CD4-positive, alpha-beta T cell treated with Interleukin-15 for 1 hour (primary cell): ENCODE measurements at regions not wholly inside any gene's neighbourhood (a gene's known extent, or its start where the extent isn't known, plus 50 kb on each side); places are given as distances from the start of the nearest gene placed in this dataset.

Source experiments
- DNase-seq: peaks from one replicate; pipeline ENCODE4 v3.0.0-alpha.2; 2020

DNA sequence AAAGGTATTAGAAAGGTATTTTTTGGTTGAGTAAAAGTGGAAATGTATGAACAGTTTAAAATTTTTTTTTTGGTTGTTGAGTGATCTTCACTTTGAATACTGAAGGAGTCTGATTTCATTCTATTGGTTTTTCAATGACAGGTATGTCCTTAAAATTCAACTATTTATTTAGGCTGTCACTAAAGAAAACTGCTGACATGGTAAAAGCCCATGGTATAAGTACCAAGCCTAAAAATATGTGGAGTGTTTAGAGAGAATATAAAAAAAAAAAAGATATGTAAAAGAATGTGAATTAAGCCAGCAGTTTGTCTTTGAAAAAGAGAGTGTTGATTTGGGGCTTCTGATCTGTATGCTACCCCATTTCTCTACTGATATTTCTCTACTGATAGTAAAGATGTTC lies 90.3 kb upstream of the SUCLG2 start:
- DNase-seq: no peak

DNA sequence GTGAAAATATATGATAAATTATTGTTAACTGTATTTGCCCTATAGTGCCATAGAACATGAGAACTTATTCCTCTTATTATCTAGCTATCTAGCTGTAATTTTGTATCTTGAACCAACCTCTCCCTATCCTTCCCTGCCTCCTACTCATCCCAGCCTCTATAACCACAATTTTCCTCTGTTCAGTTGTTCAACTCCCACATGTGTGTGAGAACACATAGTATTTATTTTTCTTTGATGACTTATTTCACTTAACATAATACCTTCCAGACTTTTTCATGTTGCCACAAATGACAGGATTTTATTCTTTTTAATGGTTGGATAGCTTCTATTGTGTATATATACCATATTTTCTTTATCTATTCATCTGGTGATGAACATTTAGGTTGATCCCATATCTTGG lies 85.4 kb upstream of the SUCLG2 start:
- no peak for DNase-seq

DNA sequence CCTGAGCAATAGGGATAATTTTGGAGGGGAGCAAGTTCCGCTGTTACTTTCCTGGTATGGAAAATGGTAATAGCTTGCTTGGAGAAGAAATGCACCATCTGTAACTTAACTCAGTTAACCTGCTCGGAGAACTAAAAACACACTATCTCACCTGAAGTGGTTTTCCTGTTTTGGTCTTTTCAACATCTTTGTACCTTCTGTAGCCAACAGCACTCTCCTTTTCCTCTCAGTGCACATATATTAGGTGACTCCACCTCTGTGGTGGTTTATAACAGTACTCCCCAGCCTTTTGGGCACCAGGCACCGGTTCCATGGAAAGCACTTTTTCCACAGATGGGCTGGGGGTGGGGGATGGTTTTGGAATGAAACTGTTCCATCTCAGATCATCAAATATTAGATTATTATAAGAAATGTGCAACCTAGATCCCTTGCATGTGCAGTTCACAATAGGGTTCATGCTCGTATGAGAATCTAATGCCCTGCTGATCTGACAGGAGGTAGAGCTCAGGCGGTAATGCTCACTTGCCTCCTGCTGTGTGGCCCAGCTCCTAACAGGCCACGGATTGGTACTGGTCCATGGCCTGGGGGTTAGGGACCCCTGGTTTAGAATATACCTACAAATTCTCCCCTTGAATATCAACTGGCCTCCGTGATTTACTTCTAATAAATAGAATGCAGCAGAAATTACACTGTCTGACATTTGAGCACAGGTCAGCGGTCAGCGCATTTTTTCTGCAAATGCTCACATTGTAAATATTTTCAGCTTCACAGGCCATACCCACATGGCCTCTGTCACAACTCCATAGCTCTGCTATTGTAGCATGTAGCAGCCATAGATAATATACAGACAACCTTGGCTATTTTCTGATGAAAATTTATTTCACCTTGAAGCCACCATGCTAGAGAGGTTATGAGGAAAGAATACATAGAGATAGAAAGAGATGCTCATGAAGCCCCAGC lies 83.8 kb upstream of the SUCLG2 start:
- no peak for DNase-seq

DNA sequence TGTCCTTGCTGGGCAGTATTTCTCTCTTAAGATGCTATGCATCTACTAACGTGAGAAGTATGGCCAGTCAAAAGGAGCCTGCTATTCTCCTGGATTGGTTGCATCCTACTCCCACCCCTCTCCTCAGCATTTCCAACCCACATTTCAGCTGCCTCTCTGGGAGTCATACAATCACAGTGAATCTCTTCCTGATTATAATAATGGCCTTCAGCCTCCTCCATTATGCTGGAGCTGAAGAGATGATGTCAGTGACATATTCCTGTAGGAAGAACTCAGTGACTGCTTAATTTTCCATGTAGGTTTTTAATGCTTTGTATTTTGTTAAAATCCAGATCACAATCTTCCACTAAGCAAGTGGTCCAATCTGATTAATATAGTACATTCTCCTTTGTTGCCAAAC lies 82.7 kb upstream of the SUCLG2 start:
- DNase-seq: no peak

DNA sequence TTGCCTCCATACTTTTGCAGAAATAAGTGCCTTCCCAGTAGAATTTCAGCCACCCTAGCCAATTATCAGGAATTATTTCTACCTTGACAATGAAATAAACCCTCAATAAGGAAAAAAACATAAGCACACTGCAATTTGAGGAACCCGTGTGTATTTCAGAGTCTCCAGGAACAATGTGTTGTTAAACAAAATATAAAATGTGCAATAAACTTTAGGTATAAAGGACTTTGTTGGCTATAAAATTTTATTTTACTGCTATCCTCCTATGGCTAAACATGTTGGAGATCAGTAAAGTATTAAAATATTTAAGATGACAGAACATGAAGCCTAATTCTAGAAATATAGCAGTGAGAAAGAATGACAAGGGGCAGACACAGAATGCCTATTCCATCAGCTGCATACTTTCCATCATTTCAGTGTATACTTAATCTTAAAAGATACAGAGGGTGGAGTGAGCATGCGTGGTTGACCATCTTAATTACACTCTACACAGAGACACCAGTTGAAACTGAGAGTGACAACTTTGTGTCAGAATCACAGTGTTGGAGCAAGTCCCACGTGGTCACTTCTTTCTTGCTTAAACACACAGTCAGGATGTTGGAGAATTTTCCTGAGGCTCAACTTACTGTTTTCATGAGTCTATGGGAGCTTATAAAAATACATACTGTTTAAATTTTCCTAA lies 79.0 kb upstream of the SUCLG2 start:
- DNase-seq: no peak

DNA sequence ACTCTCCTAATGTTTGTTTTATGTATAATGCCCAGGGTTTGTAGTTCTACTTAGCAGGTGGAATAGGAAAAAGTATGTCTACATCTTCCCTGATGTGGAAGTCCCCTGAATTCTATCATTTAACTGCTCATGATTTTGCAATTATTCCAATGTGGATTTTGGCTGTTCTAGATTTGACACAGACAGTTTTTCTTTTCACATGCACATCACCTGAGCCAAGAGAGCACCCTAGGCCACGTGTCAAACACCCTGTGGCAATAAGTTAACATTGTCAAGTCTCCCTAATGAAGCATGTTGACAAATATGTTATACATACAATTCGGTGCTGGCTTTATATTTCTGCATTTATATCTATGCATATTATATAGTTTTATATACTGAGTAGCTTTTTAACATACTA lies 70.0 kb upstream of the SUCLG2 start:
- no peak for DNase-seq

DNA sequence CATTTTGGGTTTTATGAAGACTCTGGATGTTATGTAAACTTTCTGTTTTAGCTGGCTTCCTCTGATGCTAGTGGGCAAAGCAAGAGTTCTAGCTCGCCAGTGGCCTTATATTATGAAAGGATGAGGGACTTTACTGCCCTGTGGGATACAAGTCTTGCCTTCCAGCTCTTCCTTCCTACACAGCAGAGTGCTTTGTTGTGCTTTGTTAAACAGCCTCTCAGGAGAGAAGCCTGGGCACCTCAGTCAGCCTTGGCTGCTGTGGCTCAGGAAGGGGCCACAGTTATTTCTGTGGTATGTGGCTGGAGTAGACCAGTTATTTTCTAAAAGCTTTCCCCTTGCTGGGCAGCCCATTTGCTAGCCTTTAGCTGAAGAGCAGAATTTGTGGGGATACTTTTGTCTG lies 69.5 kb upstream of the SUCLG2 start:
- no peak for DNase-seq

DNA sequence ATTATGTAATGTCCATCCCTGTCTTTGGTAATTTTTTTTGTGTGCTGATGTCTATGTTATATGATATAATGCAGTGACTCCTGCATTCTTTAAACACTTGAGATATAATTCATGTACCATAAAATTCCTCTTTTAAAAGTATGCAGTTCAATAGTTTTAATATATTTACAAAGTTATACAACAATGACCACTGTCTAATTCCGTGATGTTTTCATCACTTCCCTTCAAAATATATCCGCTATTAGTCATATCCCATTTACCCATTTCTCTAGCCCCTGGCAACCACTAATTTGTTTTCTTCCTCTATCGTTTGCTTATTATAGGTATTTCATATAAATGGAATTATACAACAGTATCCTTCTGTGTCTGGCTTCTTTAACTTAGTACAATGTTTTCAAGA lies 64.9 kb upstream of the SUCLG2 start:
- DNase-seq: no peak

DNA sequence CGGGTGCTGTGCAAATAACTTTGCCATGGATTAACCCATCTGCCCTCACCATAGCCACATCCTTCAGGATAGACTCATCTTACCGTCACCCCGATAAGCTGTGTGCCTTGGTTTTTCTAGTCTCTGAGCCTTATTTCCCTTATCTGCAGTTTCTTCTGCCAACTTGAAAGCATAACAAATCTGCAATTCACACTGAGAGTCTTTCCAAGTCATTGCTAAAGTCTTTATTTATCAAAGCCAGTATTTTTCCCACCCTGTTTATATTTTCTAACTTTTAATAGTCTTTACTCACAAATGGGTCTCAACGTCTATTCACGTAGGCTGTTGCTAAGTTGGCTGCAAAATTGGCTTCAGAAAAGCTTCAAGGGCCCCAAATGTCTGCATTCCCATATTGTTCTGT lies 61.6 kb upstream of the SUCLG2 start:
- DNase-seq: no peak

DNA sequence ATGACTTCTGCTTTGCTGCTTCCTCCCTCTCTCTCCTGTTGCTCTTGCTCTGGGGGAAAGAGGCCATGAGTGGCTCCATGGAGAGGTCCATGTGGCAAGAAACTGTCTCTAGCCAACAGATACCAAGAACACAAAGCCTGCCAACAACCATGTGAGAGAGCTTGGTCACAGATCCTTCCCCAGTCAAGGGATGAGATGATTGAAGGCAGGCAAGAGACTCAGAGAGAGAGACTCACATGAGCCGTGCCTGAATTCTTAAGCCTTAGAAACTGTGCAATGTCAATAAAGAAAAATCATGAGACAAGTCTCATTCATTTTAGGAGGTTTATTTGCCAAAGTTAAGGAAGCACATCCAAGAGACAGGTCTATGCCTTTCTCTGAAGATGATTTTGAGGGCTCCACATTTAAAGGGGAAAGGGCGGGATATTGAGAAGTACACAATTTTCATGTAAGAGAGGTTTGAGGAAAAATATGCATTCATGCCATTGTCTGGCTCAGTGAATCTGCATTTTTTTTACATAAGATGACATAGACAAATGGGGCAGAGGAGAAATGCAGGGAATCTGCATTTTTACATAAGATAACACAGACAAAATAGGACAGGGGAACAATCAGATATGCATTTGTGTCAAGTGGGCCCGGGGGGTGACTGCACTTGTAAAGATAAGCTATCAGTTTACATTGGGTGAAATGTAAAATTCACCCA lies 59.5 kb upstream of the SUCLG2 start:
- DNase-seq: no peak

DNA sequence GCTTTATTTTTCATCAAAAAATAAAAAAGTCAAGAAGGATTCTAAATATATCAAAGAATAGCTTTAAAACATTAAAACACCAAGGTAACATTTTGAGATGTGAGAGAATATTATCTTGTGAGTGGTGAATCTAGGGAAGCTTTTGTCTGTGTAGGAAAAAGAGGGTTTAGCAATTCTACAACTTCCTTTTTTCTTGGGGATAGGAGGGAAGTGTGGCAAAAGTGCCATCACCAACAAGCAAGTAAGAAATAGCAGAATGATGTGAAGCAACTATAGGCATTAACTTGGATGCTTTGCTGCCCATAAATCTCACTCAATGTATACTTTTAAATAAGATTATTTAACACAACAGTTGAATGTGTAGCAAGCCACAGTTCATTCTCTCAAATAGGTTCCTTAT lies 57.8 kb upstream of the SUCLG2 start:
- DNase-seq: no peak

DNA sequence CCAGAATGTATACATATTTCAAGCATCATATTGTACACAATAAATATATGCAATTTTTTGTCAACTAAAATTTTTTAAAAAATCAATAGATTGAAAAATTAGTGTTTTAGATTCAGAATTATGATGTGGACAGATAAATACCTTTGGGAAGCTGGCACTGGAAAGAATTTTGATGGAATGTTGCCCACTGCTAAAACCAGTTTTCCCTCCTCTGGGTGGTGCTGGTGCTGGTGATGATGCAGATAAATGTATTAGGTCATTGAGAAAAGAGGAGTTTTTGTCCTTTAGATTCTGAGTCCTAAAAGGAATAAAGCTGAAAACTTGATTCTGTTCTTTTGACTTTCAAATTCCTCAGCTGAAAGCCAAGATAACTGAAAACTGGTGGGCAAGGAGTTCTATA lies 56.0 kb upstream of the SUCLG2 start:
- DNase-seq: no peak

DNA sequence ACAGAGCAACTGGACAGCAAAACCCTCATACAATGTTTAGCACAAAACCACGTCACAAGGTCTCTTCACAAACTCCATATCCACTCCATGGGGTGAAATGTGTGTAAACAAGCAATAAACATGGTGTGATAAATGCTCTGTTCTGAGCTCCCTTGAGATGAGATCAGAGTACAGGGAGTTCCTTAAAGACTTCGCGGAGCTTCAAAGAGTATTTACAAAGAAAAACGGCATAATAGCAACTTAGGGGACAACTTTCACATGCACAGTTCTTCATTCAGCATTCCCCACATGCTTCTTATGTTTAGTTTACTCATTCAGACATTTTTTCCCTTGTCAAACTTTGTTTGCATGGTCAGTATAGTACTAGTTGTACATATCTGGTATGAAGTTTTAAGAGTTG lies 52.5 kb upstream of the SUCLG2 start:
- no peak for DNase-seq

DNA sequence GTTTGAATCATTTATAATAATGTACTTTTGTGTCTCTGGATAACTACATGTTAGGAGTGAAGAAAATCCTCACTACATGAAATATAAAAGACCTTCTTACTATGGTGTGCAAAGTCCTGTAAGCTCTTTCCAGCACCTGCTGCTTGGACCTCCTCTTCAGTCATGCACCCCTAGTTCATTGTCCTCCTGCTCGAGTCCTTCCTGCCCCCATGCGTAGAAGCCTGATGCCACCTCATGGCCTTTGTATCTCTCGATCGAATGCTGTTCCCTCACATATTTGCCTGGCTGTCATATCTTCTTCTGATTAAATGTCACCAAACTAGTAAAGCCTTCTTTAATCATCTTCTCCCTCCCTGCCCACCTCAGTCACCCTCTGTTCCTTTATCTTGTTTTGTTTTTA lies 49.9 kb upstream of the SUCLG2 start:
- DNase-seq: peak; percentile 20
